ENCODE measurements at regions not wholly inside any gene's neighbourhood (a gene's known extent, or its start where the extent isn't known, plus 50 kb on each side); places are given as distances from the start of the nearest gene placed in this dataset.

GRCh38 chr1:229121845-229122436 is 149.0 kb upstream of the RAB4A start:
- H3K36me3 Mint-ChIP-seq (ENCODE audit: unreplicated experiment): no peaks in the 10 kb centered on the region
- DNase-seq (ENCODE audit: extremely low spot score, unreplicated experiment): no peak
- H3K4me3 Mint-ChIP-seq (ENCODE audit: unreplicated experiment): no peak overlapping the region
- TF ChIP-seq CTCF (IDR thresholded peaks at IDR 0.05): no peak
- H3K4me1 Mint-ChIP-seq (ENCODE audit: unreplicated experiment): no peaks in the 10 kb centered on the region
- peaks cover 39% of the 10 kb centered on the region for H3K27me3 Mint-ChIP-seq (ENCODE audit: unreplicated experiment)
- peaks cover 4% of the 10 kb centered on the region for H3K9me3 Mint-ChIP-seq (ENCODE audit: unreplicated experiment)
- no peak overlapping the region for H3K27ac Mint-ChIP-seq (ENCODE audit: unreplicated experiment)

- no peaks in the 10 kb centered on the region for H3K36me3 Mint-ChIP-seq (ENCODE audit: unreplicated experiment)
- H3K4me1 Mint-ChIP-seq (ENCODE audit: unreplicated experiment): peaks cover 6% of the 10 kb centered on the region
- no peak overlapping the region for H3K4me3 Mint-ChIP-seq (ENCODE audit: unreplicated experiment)
- TF ChIP-seq CTCF (IDR thresholded peaks at IDR 0.05): no peak
- peaks cover 42% of the 10 kb centered on the region for H3K27me3 Mint-ChIP-seq (ENCODE audit: unreplicated experiment)
- H3K27ac Mint-ChIP-seq (ENCODE audit: unreplicated experiment): no peak overlapping the region
- DNase-seq (ENCODE audit: extremely low spot score, unreplicated experiment): no peak
- peaks cover 4% of the 10 kb centered on the region for H3K9me3 Mint-ChIP-seq (ENCODE audit: unreplicated experiment)
Observed at GRCh38 chr1:229122606-229123005, 148.3 kb upstream of the RAB4A start.

- H3K27me3 Mint-ChIP-seq (ENCODE audit: unreplicated experiment): peaks cover 42% of the 10 kb centered on the region
- no peak for DNase-seq (ENCODE audit: extremely low spot score, unreplicated experiment)
- H3K36me3 Mint-ChIP-seq (ENCODE audit: unreplicated experiment): no peaks in the 10 kb centered on the region
- no peak for TF ChIP-seq CTCF (IDR thresholded peaks at IDR 0.05)
- peaks cover 8% of the 10 kb centered on the region for H3K4me1 Mint-ChIP-seq (ENCODE audit: unreplicated experiment)
- H3K4me3 Mint-ChIP-seq (ENCODE audit: unreplicated experiment): no peak overlapping the region
- peaks cover 4% of the 10 kb centered on the region for H3K9me3 Mint-ChIP-seq (ENCODE audit: unreplicated experiment)
- H3K27ac Mint-ChIP-seq (ENCODE audit: unreplicated experiment): no peak overlapping the region
Observed at GRCh38 chr1:229124116-229124515, 146.8 kb upstream of the RAB4A start.

GRCh38 chr1:229124520-229125124 is 146.3 kb upstream of the RAB4A start:
- Mint-ChIP-seq H3K36me3 (ENCODE audit: unreplicated experiment) (no peaks in the 10 kb centered on the region), H3K27me3 (ENCODE audit: unreplicated experiment) (peaks cover 42% of the 10 kb centered on the region), H3K27ac (ENCODE audit: unreplicated experiment) (no peak overlapping the region), H3K4me1 (ENCODE audit: unreplicated experiment) (peaks cover 8% of the 10 kb centered on the region), H3K4me3 (ENCODE audit: unreplicated experiment) (no peak overlapping the region), H3K9me3 (ENCODE audit: unreplicated experiment) (peaks cover 1% of the 10 kb centered on the region)
- no peak for TF ChIP-seq CTCF (IDR thresholded peaks at IDR 0.05)
- DNase-seq (ENCODE audit: extremely low spot score, unreplicated experiment): no peak

GRCh38 chr1:229127301-229127700 is 143.6 kb upstream of the RAB4A start:
- Mint-ChIP-seq H3K27me3 (ENCODE audit: unreplicated experiment) (peaks cover 61% of the 10 kb centered on the region), H3K4me1 (ENCODE audit: unreplicated experiment) (peaks cover 8% of the 10 kb centered on the region), H3K36me3 (ENCODE audit: unreplicated experiment) (no peaks in the 10 kb centered on the region), H3K27ac (ENCODE audit: unreplicated experiment) (no peak overlapping the region), H3K4me3 (ENCODE audit: unreplicated experiment) (no peak overlapping the region), H3K9me3 (ENCODE audit: unreplicated experiment) (no peaks in the 10 kb centered on the region)
- TF ChIP-seq CTCF (IDR thresholded peaks at IDR 0.05): no peak
- DNase-seq (ENCODE audit: extremely low spot score, unreplicated experiment): no peak

Measured in osteocyte (in vitro differentiated cells).